Calu3 (cell line): ENCODE measurements at regions not wholly inside any gene's neighbourhood (a gene's known extent, or its start where the extent isn't known, plus 50 kb on each side); places are given as distances from the start of the nearest gene placed in this dataset.
A peak's percentile ranks its signal among the peaks of the same experiment; 100 is the strongest.

Source experiments
- BruUV-seq: library from RNA; stranded (reverse); fragments of 400-500 nt; replicated peaks from 2 replicates; lab custom pipeline; 2021; lab: Mats Ljungman, UMichigan
- CTCF ChIA-PET: fragments of 300-600 bp; sonication (Branson Sonifier 250); formaldehyde crosslinking; loops from one replicate; lab custom pipeline; 2022; ENCODE audit warnings: antibody characterized with exemption; lab: Charles Lee
- DNase-seq: peaks from one replicate; pipeline ENCODE4 v3.0.0; 2022
- H3K27ac Mint-ChIP-seq: one replicate; pipeline ENCODE4 v1.8.0; 2022; ENCODE audit warnings: mixed read lengths; ENCODE audit not compliant: unreplicated experiment
- H3K27me3 Mint-ChIP-seq: one replicate; pipeline ENCODE4 v1.8.0; 2022; ENCODE audit warnings: mixed read lengths; ENCODE audit not compliant: unreplicated experiment
- H3K36me3 Mint-ChIP-seq: one replicate; pipeline ENCODE4 v1.8.0; 2022; ENCODE audit warnings: mild to moderate bottlenecking, moderate library complexity, mixed read lengths; ENCODE audit not compliant: insufficient read depth, unreplicated experiment
- H3K4me1 Mint-ChIP-seq: one replicate; pipeline ENCODE4 v1.8.0; 2022; ENCODE audit warnings: mild to moderate bottlenecking, low read depth, mixed read lengths; ENCODE audit not compliant: unreplicated experiment
- H3K4me3 Mint-ChIP-seq: one replicate; pipeline ENCODE4 v1.8.0; 2022; ENCODE audit warnings: mild to moderate bottlenecking, low read depth, moderate library complexity, mixed read lengths; ENCODE audit not compliant: unreplicated experiment
- H3K9me3 Mint-ChIP-seq: one replicate; pipeline ENCODE4 v1.8.0; 2022; ENCODE audit warnings: low read depth, mixed read lengths; ENCODE audit not compliant: unreplicated experiment
- CTCF ChIP-seq: fragments of 200-600 bp; IDR thresholded peaks from one replicate; pipeline ENCODE4 v1.8.0; 2022; ENCODE audit warnings: antibody characterized with exemption; ENCODE audit not compliant: unreplicated experiment
- intact Hi-C: fragments of 100-400 bp; cut with micrococcal nuclease; formaldehyde crosslinking; loops from one replicate; pipeline ENCODE4 v1.10.0; 2022; ENCODE audit not compliant: unreplicated experiment

GRCh38 chr17:72538901-72539352 is 418.1 kb downstream of the SOX9 start:
- Mint-ChIP-seq H3K27me3 (no peaks in the 10 kb centered on the region), H3K9me3 (no peaks in the 10 kb centered on the region), H3K27ac (no peak overlapping the region), H3K4me1 (peaks cover 10% of the 10 kb centered on the region), H3K4me3 (peak overlapping the region; percentile 61), H3K36me3 (peaks cover 21% of the 10 kb centered on the region)
- no peak for DNase-seq
- no TSS peak for BruUV-seq
- CTCF ChIA-PET, result no interaction called here
- TF ChIP-seq CTCF, result no peak
- intact Hi-C loops, result no loop called here

- intact Hi-C loops, result no loop called here
- DNase-seq, result peak; percentile 56
- Mint-ChIP-seq H3K27ac (no peak overlapping the region), H3K27me3 (no peaks in the 10 kb centered on the region), H3K9me3 (no peaks in the 10 kb centered on the region), H3K36me3 (peaks cover 15% of the 10 kb centered on the region), H3K4me1 (peaks cover 10% of the 10 kb centered on the region), H3K4me3 (peak overlapping the region; percentile 61)
- CTCF ChIA-PET, result interaction anchor here (0.6 kb wide), 1 partner anchor 365 kb away, joined by 3 read pairs; no protein-coding TSS in a partner anchor
- peak; percentile 56 for TF ChIP-seq CTCF
- no TSS peak for BruUV-seq
These were observed 419.4 kb downstream of the SOX9 start for GRCh38 chr17:72539981-72540897.

GRCh38 chr17:72542317-72542716 is 421.5 kb downstream of the SOX9 start:
- BruUV-seq, result no TSS peak
- CTCF ChIA-PET, result no interaction called here
- Mint-ChIP-seq H3K27ac (no peak overlapping the region), H3K27me3 (no peaks in the 10 kb centered on the region), H3K4me3 (no peak overlapping the region), H3K4me1 (peaks cover 10% of the 10 kb centered on the region), H3K36me3 (peaks cover 9% of the 10 kb centered on the region), H3K9me3 (no peaks in the 10 kb centered on the region)
- TF ChIP-seq CTCF, result no peak
- intact Hi-C loops, result no loop called here
- no peak for DNase-seq

GRCh38 chr17:72545766-72546165 is 424.9 kb downstream of the SOX9 start:
- intact Hi-C loops, result no loop called here
- Mint-ChIP-seq H3K27me3 (no peaks in the 10 kb centered on the region), H3K36me3 (peaks cover 9% of the 10 kb centered on the region), H3K9me3 (no peaks in the 10 kb centered on the region), H3K4me1 (peaks cover 8% of the 10 kb centered on the region), H3K4me3 (no peak overlapping the region), H3K27ac (no peak overlapping the region)
- BruUV-seq, result no TSS peak
- CTCF ChIA-PET, result no interaction called here
- no peak for DNase-seq
- no peak for TF ChIP-seq CTCF
